Posterior cingulate gyrus (tissue), 11 donors: ENCODE measurements at regions not wholly inside any gene's neighbourhood (a gene's known extent, or its start where the extent isn't known, plus 50 kb on each side); places are given as distances from the start of the nearest gene placed in this dataset.
"Not testable (repeated sequence)": the region's sequence is repeated elsewhere in the genome, so short reads cannot be mapped to it uniquely, and the experiment has no call there.

Experiments used
- DNase-seq, 10 donors: peaks; one replicate each; pipeline versions ENCODE4 v3.0.0 to v3.0.0-alpha.2; 2020 to 2021; ENCODE audit warnings: mixed read lengths in 3 of 10
- intact Hi-C: fragments of 100-400 bp; cut with DNase I; formaldehyde crosslinking; loops from one replicate; pipeline ENCODE4 v1.15.1; 2023

- intact Hi-C loops: no loop called here
- DNase-seq: peak in 4 of 10 donors; percentile 1 to 73 (median 16)
Observed at GRCh38 chr2:240191001-240191400, 50.5 kb upstream of the OTOS start.

DNA sequence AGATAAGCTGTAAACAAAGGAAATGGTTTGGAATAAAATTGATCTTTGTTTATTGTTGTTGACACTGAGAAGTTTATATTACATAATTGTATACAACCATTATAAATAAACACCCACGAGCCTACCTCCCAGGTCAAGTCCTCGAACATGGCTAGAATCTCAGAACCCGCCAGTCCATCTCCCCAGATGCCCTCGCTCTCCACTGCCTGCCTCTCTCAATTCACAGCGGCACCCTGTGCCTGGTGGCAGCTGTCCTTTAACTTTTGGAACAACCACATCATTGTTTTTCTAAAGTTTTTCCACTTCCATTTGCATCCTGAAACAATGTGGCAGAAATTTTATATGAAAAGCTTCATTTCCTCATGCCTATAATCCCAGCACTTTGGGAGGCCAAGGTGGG, 52.2 kb upstream of the OTOS start:
- intact Hi-C loops: no loop called here

GRCh38 chr2:240194341-240194762, 53.9 kb upstream of the OTOS start:
- peak in 2 of 10 donors; percentile 16 to 77 for DNase-seq
- intact Hi-C loops: not testable (repeated sequence)

More for the DNA sequence above, 52.2 kb upstream of the OTOS start:
- DNase-seq: peak in 3 of 10 donors; percentile 14 to 81 (median 50)

GRCh38 chr2:240195316-240195861, 54.9 kb upstream of the OTOS start:
- DNase-seq: peak in 3 of 10 donors; percentile 2 to 68 (median 27)
- intact Hi-C loops: no loop called here

DNA sequence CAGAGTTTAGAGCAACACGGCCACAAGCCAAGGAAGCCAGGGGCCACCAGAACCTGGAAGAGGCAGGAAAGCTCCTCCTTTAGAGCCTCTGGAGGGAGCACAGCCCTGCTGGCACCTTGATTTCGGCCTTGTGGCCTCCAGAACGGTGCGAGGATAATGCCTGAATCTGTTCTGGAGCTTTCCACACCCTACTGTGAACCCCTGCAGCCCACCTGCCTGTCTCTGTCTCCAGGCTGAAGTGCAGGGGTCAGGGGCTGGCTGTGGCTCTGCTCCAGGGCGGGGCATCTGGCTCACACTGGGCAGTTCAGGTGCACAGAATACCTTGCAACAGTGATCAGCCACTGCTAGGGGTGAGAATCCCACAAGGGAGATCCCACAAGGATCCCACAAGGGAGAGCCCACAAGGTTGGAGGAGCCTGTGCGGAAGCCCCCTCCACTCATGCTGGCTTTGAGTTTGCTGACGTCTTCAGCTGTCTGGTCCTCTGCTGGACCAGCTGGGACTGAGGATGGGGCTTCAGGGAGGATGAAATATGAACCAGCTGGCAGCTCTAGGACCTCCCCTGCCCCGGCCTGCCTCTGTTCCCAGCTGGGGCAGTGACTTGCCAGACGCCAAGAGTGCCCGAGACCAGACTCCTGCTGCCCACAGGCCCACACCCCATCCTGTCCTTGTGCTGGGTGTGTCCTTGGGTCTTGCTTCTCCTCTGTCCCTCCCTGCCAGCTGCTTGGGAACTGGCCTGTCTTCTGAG, 56.4 kb upstream of the OTOS start:
- DNase-seq: peak in 3 of 10 donors; percentile 12 to 42 (median 28)
- intact Hi-C loops: no loop called here

DNA sequence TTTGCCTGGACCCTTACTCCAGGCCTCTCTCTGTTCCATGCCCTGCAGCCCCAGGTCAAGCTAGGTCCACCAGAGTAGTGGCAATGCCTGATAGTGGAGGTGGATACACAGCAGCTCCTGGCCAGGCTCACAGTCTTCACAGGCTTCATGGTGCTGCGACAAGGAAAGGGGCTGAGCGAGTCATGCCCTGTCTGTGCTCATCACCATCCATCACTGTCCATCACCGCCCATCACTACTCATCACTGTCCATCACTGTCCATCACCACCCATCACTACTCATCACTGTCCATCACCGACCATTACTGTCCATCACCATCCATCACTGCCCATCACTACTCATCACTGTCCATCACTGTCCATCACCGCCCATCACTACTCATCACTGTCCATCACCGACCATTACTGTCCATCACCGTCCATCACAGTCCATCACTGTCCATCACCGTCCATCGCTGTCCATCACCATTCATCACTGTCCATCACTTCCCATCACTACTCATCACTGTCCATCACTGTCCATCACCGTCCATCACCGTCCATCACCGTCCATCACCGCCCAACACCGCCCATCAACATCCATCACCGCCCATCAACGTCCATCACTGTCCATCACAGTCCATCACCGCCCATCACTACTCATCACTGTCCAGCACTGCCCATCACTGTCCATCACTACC, 57.1 kb upstream of the OTOS start:
- DNase-seq: peak in 1 of 10 donors; percentile 30
- intact Hi-C loops: no loop called here

DNA sequence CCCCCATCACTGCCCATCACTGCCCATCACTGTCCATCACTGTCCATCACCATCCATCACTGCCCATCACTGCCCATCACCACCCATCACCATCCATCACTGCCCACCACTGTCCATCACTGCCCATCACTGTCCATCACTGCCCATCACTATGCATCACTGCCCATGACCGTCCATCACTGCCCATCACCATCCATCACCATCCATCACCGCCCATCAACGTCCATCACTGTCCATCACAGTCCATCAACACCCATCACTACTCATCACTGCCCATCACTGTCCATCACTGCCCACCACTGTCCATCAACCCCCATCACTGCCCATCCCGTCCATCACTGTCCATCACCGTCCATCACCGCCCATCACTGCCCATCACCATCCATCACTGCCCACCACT, 57.8 kb upstream of the OTOS start:
- intact Hi-C loops: no loop called here
- peak in 2 of 10 donors; percentile 12 to 30 for DNase-seq

DNA sequence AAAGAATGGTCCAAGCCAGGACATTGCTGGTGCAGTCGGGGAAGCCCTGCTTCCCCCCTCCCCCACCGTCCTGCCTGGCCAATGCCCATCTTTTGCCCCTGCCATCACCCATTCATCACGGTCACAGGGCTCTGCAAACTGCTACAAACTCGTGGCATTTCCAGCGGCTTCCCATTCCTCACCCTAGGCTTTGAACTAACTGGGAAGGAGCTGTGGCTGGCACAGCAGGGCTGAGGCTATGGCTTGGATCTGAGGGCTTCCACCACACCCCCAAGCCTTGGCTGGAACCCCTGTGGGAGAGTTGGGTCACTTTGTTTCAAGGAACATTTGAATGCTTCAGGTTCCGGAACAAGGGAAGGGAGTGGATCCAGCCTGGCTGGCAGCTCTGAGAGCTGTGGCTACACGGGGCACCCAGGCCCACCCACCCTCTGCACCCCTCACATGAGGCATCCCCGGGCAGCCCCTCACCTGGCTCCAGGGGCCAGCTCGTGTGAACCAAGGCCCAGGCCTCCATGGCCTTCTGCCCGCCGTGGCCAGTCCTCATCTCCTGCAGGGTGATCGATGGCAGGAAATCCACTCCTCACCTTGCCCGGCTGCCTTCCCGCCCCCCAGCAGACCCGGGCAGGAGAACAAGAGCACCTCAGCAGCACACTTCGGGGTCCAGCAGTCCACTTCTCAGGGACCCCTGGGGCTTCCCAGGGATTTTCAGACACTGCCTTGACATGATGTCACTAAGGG, 58.8 kb upstream of the OTOS start:
- DNase-seq: peak in 3 of 10 donors; percentile 39 to 76 (median 55)
- intact Hi-C loops: no loop called here

DNA sequence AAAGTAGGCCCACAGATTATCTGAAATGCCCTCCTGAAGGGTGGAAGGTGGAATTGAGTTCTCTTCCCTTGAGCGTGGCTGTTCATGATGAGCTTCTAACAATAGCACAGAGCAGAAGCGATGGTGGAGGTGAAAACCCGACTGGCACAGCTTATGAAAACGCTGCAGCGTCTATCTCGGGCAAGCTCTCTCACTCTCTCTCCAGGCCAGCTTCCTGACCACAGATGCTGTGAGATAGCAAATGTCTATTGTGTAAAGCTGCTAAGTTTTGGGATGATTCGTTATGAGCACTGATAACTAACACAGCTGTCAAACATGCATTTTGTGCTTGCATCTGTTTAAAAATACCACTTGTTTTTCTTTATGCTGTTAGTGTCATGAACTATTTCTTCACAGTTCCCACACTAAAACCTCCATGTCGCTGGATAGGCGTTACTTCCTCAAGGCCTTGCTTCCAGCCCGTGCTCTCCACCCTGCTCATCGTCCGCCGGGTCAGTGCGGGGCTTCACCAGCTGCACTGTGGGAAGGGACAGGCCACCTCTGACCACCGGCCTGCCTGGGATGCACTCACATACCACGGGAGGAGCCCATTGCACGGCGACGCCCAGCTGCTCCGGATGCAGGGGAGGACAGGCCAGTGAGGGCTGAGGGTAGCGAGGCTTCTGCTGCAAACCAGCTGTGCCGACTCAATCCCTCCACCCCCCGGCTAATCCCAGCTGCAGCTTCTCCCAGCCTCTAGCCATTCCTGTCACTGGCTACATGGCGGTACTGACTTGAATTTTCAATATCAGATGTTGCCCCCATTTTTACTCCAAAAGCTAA, 60.0 kb upstream of the OTOS start:
- intact Hi-C loops: no loop called here
- DNase-seq: peak in 2 of 10 donors; percentile 68 to 80

DNA sequence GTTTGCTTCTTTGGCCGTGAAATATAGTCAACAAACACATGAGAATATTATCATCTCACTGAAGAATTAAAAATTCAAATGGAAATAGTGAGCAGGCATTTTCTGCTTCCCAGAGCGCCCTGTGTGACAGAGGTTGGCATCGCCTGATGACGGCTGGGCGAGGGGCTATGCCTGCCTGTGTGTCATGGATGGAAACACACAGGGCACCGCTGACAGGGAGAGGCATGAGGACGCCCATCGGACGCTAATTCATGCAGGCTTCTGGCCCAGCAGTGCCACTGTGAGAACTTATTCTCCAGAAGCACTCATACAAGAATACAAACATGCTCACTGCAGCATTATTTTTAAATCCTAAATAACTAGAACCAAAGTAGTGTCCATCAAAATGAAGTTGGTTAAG, 61.4 kb upstream of the OTOS start:
- peak in 3 of 10 donors; percentile 31 to 86 (median 61) for DNase-seq
- intact Hi-C loops: no loop called here

GRCh38 chr2:240202586-240202985, 62.1 kb upstream of the OTOS start:
- intact Hi-C loops: no loop called here
- peak in 2 of 10 donors; percentile 30 to 50 for DNase-seq

DNA sequence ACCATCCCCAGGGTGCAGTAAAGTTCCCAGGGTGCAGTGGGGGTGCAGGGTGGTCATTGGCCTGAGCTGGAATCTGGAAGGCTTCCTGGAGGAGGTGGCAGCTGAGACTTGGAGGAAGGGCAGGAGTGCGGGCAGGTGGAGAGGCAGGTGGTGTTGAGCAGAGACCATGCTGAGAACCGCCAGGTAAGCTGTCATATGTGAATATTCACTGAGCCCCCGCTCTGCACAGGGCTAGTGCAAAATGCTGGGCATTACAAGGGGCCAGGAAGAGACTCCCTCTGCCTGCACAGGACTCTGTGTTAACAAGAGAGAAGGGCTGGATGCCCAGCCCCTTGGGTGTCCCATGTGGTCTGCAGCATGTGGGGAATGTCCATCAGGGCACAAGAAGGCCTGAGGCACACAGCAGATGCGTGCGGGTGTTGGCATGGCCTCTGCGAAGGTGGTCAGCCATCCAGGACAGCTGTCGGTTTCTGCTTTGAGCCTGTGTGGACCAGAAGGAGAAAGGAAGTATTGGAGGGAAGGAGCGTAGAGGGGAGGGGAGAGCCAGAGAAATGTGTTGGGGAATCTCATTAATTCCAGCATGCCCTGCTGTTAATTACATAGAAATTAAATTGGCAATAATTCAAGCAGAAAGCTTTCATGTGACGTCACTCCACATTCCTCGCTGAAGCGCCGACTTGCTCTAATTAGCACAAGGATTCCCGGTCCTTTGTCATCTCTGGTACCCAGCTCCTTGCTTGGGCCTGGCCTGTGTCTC, 62.8 kb upstream of the OTOS start:
- DNase-seq: peak in 1 of 10 donors; percentile 57
- intact Hi-C loops: no loop called here

- peak in 2 of 10 donors; percentile 39 to 68 for DNase-seq
- intact Hi-C loops: no loop called here
Observed at GRCh38 chr2:240203788-240204270, 63.4 kb upstream of the OTOS start.

DNA sequence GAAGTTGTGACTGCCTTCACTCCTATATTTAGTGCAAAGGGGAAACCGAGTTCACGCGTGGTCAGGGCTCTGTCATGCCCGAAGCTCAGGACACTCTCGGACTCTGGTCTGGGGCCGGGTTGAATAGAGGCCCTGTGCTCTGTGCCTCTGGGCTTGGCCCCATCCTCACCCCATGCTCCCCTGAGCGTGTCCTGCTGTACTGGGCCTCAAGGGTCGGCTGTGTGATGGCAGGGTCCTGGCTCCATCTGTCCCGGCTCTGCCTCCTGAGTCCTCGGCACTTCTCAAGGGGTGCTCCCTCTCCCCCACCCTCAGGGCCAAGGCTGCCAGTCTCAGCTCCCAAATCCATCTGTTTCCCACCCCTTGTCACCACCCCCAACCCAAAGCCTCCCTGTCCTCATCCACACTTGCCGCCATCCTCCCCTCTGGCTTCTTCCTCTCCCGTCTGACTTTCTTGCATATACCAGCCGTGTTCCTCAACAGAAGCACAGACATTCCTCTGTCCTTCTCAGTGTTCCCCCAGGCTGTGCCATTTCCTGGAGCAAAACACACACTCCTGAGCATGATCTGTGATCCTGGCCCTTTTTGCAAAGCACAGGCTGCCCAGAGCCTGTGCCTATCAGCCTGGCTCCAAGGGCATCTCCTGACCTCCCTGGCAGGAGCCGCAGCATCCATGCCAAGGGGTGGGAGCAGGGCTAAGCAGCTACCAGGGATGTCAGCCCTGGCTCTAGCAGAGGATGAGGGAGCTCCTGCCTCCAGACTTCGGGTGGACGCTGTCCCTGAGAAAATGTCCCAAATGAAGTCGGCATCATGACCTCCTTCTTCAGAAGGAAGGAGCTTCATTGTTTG, 64.2 kb upstream of the OTOS start:
- intact Hi-C loops: no loop called here
- DNase-seq: peak in 2 of 10 donors; percentile 38 to 52

DNA sequence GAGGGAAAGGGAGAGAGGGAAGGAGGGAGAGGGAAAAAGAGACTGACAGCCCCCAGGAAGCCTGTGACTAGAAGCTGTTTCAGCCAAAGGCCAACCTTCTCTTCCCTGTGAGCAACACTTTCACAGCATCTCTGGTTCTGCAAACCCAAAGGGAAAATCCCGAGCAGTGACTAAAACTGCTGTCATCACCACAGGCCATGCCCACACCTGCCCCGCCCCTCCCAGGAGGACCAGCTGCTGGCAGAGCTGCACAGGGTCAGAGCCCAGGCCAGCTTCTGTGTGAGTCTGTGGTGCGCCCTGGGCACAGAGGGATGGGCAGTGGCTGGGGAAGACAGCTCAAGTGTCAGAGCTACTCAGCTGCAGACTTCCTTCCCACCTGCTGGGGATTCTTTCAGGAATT, 64.9 kb upstream of the OTOS start:
- intact Hi-C loops: no loop called here
- peak in 1 of 10 donors; percentile 80 for DNase-seq

- DNase-seq: no peak
Observed at GRCh38 chr2:240205772-240206171, 65.3 kb upstream of the OTOS start.

GRCh38 chr2:240206630-240207029, 66.2 kb upstream of the OTOS start:
- intact Hi-C loops: no loop called here
- DNase-seq: no peak

More at GRCh38 chr2:240205772-240206171, 65.3 kb upstream of the OTOS start:
- intact Hi-C loops: no loop called here

DNA sequence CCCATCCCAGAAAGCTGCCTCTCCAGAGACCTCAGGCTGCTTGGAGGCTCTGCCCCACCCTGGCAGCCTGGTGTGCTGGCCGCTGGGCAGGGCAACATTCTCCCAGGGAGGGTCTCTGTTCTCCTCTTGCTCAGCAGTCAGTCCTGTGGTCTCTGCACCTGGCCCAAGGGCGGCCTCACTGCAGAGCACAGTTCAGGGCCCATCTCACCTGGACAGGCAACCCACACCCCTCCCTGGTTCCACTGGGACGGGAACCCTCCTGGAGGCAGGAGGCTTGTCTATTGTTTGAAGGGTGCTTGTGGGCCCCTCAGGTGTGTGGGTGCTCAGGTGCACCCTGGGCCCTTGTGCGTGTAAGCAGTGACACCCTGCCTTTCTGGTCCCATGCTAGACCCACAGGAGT, 67.2 kb upstream of the OTOS start:
- DNase-seq: peak in 1 of 10 donors; percentile 44
- intact Hi-C loops: no loop called here
